A673 (cell line): ENCODE measurements at regions not wholly inside any gene's neighbourhood (a gene's known extent, or its start where the extent isn't known, plus 50 kb on each side); places are given as distances from the start of the nearest gene placed in this dataset.

Source experiments
- BruUV-seq: library from RNA; stranded (reverse); fragments of 400-500 nt; replicated peaks from 2 replicates; lab custom pipeline; 2021; lab: Mats Ljungman, UMichigan
- CTCF ChIA-PET: fragments of 300-600 bp; sonication (Branson Sonifier 250); formaldehyde crosslinking; loops from one replicate; lab custom pipeline; 2022; ENCODE audit warnings: antibody characterized with exemption; lab: Charles Lee
- POLR2A ChIA-PET: fragments of 300-600 bp; sonication (Branson Sonifier 250); formaldehyde crosslinking; loops from one replicate; lab custom pipeline; 2022; ENCODE audit warnings: antibody characterized with exemption; ENCODE audit not compliant: low non-redundant PET; lab: Charles Lee
- DNase-seq: peaks from one replicate; pipeline ENCODE4 v3.0.0-alpha.2; 2015; ENCODE audit warnings: low spot score
- H3K27ac ChIP-seq: fragments of 200-600 bp; sonication (generic); 2 replicates; pipeline ENCODE4 v1.5.1; 2016; ENCODE audit warnings: mixed run types, low read depth, mild to moderate bottlenecking, mixed read lengths, antibody characterized with exemption, low read length; ENCODE audit not compliant: poor library complexity, severe bottlenecking
- H3K27me3 ChIP-seq: fragments of 200-600 bp; sonication (generic); replicated peaks from 2 replicates; pipeline ENCODE4 v1.6.1; 2017; ENCODE audit warnings: mixed run types, low read depth, mild to moderate bottlenecking, mixed read lengths, antibody characterized with exemption, low read length; ENCODE audit not compliant: insufficient read depth, poor library complexity
- H3K36me3 ChIP-seq: fragments of 200-600 bp; sonication (generic); 2 replicates; pipeline ENCODE4 v1.6.1; 2016; ENCODE audit warnings: mixed run types, mild to moderate bottlenecking, mixed read lengths, antibody characterized with exemption, low read length; ENCODE audit not compliant: insufficient read depth, poor library complexity, severe bottlenecking
- H3K4me1 ChIP-seq: fragments of 200-600 bp; sonication (generic); 2 replicates; pipeline ENCODE4 v1.6.1; 2017; ENCODE audit warnings: mixed run types, mild to moderate bottlenecking, mixed read lengths, antibody characterized with exemption, low read length; ENCODE audit not compliant: insufficient read depth, poor library complexity, severe bottlenecking
- H3K4me3 ChIP-seq: fragments of 200-600 bp; sonication (generic); 2 replicates; pipeline ENCODE4 v1.5.1; 2016; ENCODE audit warnings: low read depth, mixed run types, mild to moderate bottlenecking, mixed read lengths, low read length; ENCODE audit not compliant: poor library complexity, severe bottlenecking
- H3K9me3 ChIP-seq: fragments of 200-600 bp; sonication (generic); 2 replicates; pipeline ENCODE4 v1.6.1; 2016; ENCODE audit warnings: mixed run types, low read depth, mild to moderate bottlenecking, mixed read lengths, antibody characterized with exemption, low read length; ENCODE audit not compliant: poor library complexity, severe bottlenecking
- EZH2 ChIP-seq: fragments of 200-600 bp; sonication (generic); IDR thresholded peaks from 2 replicates; pipeline ENCODE4 v1.6.1; 2017; ENCODE audit warnings: borderline replicate concordance, low read depth, mild to moderate bottlenecking, mixed read lengths, antibody characterized with exemption, low read length; ENCODE audit not compliant: poor library complexity, severe bottlenecking
- intact Hi-C: fragments of 100-400 bp; cut with micrococcal nuclease; formaldehyde crosslinking; loops from one replicate; pipeline ENCODE4 v1.10.0; 2022; ENCODE audit not compliant: unreplicated experiment
- TF ChIP-seq, protein P1 (sequence below): fragments of 300-800, 200-600 bp; sonication (generic); conservative IDR thresholded peaks from 2 replicates; pipeline ENCODE4 v1.5.1; 2017; ENCODE audit warnings: low read depth, mild to moderate bottlenecking, antibody characterized with exemption, low read length, moderate library complexity, mixed read lengths

GRCh38 chr22:49461674-49462073, 366.0 kb downstream of the BRD1 start:
- no peak for DNase-seq
- BruUV-seq: no TSS peak
- ChIA-PET CTCF (no interaction called here), POLR2A (no interaction called here)
- Histone ChIP-seq H3K4me3 (no peak overlapping the region), H3K36me3 (no peaks in the 10 kb centered on the region), H3K27me3 (no peaks in the 10 kb centered on the region), H3K4me1 (peaks cover 24% of the 10 kb centered on the region), H3K9me3 (no peaks in the 10 kb centered on the region), H3K27ac (peak overlapping the region; percentile 60)
- no peak for TF ChIP-seq EZH2
- TF ChIP-seq, protein P1, sequence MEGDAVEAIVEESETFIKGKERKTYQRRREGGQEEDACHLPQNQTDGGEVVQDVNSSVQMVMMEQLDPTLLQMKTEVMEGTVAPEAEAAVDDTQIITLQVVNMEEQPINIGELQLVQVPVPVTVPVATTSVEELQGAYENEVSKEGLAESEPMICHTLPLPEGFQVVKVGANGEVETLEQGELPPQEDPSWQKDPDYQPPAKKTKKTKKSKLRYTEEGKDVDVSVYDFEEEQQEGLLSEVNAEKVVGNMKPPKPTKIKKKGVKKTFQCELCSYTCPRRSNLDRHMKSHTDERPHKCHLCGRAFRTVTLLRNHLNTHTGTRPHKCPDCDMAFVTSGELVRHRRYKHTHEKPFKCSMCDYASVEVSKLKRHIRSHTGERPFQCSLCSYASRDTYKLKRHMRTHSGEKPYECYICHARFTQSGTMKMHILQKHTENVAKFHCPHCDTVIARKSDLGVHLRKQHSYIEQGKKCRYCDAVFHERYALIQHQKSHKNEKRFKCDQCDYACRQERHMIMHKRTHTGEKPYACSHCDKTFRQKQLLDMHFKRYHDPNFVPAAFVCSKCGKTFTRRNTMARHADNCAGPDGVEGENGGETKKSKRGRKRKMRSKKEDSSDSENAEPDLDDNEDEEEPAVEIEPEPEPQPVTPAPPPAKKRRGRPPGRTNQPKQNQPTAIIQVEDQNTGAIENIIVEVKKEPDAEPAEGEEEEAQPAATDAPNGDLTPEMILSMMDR: no peak
- intact Hi-C loops: no loop called here

DNA sequence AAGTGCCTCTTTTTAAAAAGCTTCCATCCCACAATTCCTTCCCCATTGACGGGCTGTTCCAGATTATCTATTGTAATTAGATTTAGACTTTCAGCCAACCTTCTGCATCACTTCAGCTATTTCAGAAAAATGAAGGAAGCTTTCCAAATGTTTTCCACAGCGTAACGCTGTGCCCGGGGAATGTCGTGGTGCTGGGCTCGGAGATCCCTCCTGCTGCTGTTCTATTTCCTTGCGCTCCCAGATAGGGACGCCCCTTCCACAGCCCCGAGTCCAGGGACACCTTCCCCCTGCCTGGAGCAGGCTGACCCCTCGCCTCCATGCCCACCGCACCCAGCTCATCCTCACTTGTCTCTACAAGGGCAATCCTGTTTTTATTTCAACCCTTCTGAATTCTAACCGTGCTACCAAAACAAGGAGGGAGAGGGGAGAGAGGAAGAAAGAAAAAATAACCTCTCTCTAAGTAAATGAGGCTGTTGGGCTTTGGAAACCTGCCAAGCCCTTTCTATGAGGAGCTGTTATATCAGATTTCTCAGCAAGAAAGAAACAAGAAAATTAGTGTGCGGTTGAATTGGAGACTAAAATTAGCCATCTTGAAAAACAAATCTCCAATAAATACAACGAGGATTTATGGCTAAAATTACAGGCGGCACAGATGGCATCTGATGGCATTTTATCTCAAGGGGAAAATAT, 366.9 kb downstream of the BRD1 start:
- ChIA-PET POLR2A (interaction anchor here (0.6 kb wide), 1 partner anchor 250 kb away, joined by 3 read pairs; no protein-coding TSS in a partner anchor), CTCF (no interaction called here)
- Histone ChIP-seq H3K4me1 (peaks cover 24% of the 10 kb centered on the region), H3K4me3 (no peak overlapping the region), H3K27me3 (no peaks in the 10 kb centered on the region), H3K27ac (peak overlapping the region; percentile 60), H3K9me3 (no peaks in the 10 kb centered on the region), H3K36me3 (no peaks in the 10 kb centered on the region)
- DNase-seq: peak; percentile 53
- TF ChIP-seq, protein P1: no peak
- TF ChIP-seq EZH2: no peak
- intact Hi-C loops: no loop called here
- no TSS peak for BruUV-seq

- no peak for DNase-seq
- TF ChIP-seq, protein P1: no peak
- TF ChIP-seq EZH2: no peak
- intact Hi-C loops: no loop called here
- no peak overlapping the region for H3K27ac ChIP-seq
- H3K9me3 ChIP-seq: no peaks in the 10 kb centered on the region
- BruUV-seq: no TSS peak
- ChIA-PET CTCF (no interaction called here), POLR2A (no interaction called here)
- H3K4me3 ChIP-seq: no peak overlapping the region
- H3K27me3 ChIP-seq: no peaks in the 10 kb centered on the region
- no peaks in the 10 kb centered on the region for H3K36me3 ChIP-seq
- peaks cover 24% of the 10 kb centered on the region for H3K4me1 ChIP-seq
Observed at GRCh38 chr22:49460091-49460490, 367.6 kb downstream of the BRD1 start.
